K562 (cell line): ENCODE measurements at regions not wholly inside any gene's neighbourhood (a gene's known extent, or its start where the extent isn't known, plus 50 kb on each side); places are given as distances from the start of the nearest gene placed in this dataset.

ENCODE experiments used
- FOXJ3 ChIP-seq: sonication (generic); formaldehyde crosslinking; IDR thresholded peaks from 2 replicates; pipeline ENCODE4 v1.4.0; 2020; ENCODE audit warnings: mild to moderate bottlenecking, missing genetic modification reagents
- HCFC1 ChIP-seq: IDR thresholded peaks from 2 replicates; pipeline ENCODE4 v1.6.1; 2012; ENCODE audit warnings: low read depth, low read length, improper control_type of control experiment
- KLF6 ChIP-seq: fragments of 250-450 bp; sonication (Bioruptor Pico); IDR thresholded peaks from 2 replicates; pipeline ENCODE4 v1.4.0; 2020; ENCODE audit warnings: mild to moderate bottlenecking, moderate library complexity, borderline replicate concordance
- NR3C1 ChIP-seq: sonication (generic); formaldehyde crosslinking; IDR thresholded peaks from 2 replicates; pipeline ENCODE4 v1.8.1; 2022; ENCODE audit warnings: missing genetic modification reagents
- NRF1 ChIP-seq, 2 experiments: fragments of 450-650 bp; IDR thresholded peaks in 1 of 2; conservative IDR thresholded peaks in 1 of 2; 2 replicates each; pipeline ENCODE4 v1.6.1; 2014; ENCODE audit warnings: mild to moderate bottlenecking in 2 of 2
- POLR2AphosphoS5 ChIP-seq: IDR thresholded peaks from 2 replicates; pipeline ENCODE4 v1.6.1; 2011; ENCODE audit warnings: mild to moderate bottlenecking, low read depth, low read length, moderate library complexity; ENCODE audit not compliant: control insufficient read depth, insufficient read depth
- TCF3 ChIP-seq: sonication (generic); formaldehyde crosslinking; IDR thresholded peaks from 2 replicates; pipeline ENCODE4 v1.4.0; 2020; ENCODE audit warnings: mild to moderate bottlenecking, missing genetic modification reagents
- TEAD4 ChIP-seq, 2 experiments: sonication (generic) in 1 of 2; formaldehyde crosslinking in 1 of 2; IDR thresholded peaks; 2 replicates each; pipeline versions ENCODE4 v1.6.1 to v1.8.0; 2012 to 2022; ENCODE audit warnings: borderline replicate concordance in 1 of 2, inconsistent platforms in 1 of 2, low read length in 1 of 2, mild to moderate bottlenecking in 1 of 2, missing genetic modification reagents in 1 of 2
- ZFPM2 ChIP-seq: fragments of 250-450 bp; sonication (Bioruptor Pico); IDR thresholded peaks from 2 replicates; pipeline ENCODE4 v1.5.1; 2022; ENCODE audit warnings: mild to moderate bottlenecking
- TF ChIP-seq, protein P1 (sequence below), 2 experiments: fragments of 450-650 bp in 1 of 2; sonication (generic) in 1 of 2; formaldehyde crosslinking in 1 of 2; IDR thresholded peaks; 2 replicates each; pipeline versions ENCODE4 v1.7.1 to v1.9.0; 2016 to 2022; ENCODE audit warnings: inconsistent platforms in 1 of 2, mild to moderate bottlenecking in 1 of 2, missing genetic modification reagents in 1 of 2
- TF ChIP-seq, protein P2 (sequence below), 2 experiments: fragments of 450-650 bp in 1 of 2; sonication (generic) in 1 of 2; formaldehyde crosslinking in 1 of 2; IDR thresholded peaks in 1 of 2; conservative IDR thresholded peaks in 1 of 2; 2 replicates each; pipeline versions ENCODE4 v1.6.1 to v1.8.1; 2016 to 2023; ENCODE audit warnings: mild to moderate bottlenecking in 2 of 2, moderate library complexity in 2 of 2, inconsistent platforms in 1 of 2, missing genetic modification reagents in 1 of 2
- TF ChIP-seq, protein P3 (sequence below), 3 experiments: IDR thresholded peaks in 2 of 3; conservative IDR thresholded peaks in 1 of 3; 2 replicates each; pipeline ENCODE4 v1.5.1; 2011 to 2012; ENCODE audit warnings: low read length in 3 of 3, mild to moderate bottlenecking in 3 of 3, control low read depth in 2 of 3, improper control_type of control experiment in 1 of 3, inconsistent platforms in 1 of 3, low read depth in 1 of 3, mixed read lengths in 1 of 3, moderate library complexity in 1 of 3; ENCODE audit not compliant: insufficient read depth in 2 of 3
- TF ChIP-seq, protein P4 (sequence below): fragments of 450-650 bp; IDR thresholded peaks from 2 replicates; pipeline ENCODE4 v1.6.1; 2017; ENCODE audit warnings: mild to moderate bottlenecking, moderate library complexity

DNA sequence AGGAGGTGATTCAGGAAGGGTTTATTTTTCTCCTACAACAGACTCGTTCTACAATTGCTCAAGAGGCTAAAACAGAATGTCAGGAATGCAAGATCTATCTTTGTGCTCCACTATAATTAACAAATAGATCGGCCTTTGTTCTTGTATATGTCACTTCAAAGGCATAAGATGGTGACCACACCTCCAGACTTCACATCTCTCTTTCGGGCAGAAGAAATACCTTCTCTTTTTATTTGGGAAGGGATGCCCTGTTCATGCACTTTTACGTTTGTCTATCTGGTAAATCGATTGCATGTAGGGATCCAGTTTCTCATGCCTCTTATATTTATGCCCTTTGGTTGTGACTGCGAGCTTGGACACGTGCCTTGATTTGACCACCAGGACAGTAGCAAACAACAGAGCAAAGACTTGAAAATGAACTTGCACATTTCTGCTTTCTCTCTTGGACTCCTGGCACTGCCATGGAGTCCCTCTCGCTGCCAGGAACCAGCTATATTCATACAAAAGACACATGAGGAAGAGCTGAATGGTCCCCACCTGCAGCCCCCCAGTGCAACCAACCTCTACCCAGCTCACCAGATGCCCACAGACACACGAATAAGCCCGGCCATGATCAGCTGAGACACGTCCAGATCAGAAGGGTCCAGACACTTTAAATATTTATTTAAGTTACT lies 219.8 kb upstream of the STXBP5 start:
- no peak for TF ChIP-seq TEAD4 (IDR thresholded peaks at IDR 0.05; ENCODE audit: low read length)
- TF ChIP-seq TEAD4 (CRISPR knock-in tag; IDR thresholded peaks at IDR 0.05; ENCODE audit: borderline replicate concordance), result no peak
- TF ChIP-seq, protein P1, sequence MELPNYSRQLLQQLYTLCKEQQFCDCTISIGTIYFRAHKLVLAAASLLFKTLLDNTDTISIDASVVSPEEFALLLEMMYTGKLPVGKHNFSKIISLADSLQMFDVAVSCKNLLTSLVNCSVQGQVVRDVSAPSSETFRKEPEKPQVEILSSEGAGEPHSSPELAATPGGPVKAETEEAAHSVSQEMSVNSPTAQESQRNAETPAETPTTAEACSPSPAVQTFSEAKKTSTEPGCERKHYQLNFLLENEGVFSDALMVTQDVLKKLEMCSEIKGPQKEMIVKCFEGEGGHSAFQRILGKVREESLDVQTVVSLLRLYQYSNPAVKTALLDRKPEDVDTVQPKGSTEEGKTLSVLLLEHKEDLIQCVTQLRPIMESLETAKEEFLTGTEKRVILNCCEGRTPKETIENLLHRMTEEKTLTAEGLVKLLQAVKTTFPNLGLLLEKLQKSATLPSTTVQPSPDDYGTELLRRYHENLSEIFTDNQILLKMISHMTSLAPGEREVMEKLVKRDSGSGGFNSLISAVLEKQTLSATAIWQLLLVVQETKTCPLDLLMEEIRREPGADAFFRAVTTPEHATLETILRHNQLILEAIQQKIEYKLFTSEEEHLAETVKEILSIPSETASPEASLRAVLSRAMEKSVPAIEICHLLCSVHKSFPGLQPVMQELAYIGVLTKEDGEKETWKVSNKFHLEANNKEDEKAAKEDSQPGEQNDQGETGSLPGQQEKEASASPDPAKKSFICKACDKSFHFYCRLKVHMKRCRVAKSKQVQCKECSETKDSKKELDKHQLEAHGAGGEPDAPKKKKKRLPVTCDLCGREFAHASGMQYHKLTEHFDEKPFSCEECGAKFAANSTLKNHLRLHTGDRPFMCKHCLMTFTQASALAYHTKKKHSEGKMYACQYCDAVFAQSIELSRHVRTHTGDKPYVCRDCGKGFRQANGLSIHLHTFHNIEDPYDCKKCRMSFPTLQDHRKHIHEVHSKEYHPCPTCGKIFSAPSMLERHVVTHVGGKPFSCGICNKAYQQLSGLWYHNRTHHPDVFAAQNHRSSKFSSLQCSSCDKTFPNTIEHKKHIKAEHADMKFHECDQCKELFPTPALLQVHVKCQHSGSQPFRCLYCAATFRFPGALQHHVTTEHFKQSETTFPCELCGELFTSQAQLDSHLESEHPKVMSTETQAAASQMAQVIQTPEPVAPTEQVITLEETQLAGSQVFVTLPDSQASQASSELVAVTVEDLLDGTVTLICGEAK (IDR thresholded peaks at IDR 0.05), result no peak
- TF ChIP-seq, protein P1 (CRISPR knock-in tag; IDR thresholded peaks at IDR 0.05), result no peak
- TF ChIP-seq FOXJ3 (CRISPR knock-in tag), result no peak
- no peak for TF ChIP-seq POLR2AphosphoS5
- TF ChIP-seq TCF3, result no peak
- TF ChIP-seq, protein P2, sequence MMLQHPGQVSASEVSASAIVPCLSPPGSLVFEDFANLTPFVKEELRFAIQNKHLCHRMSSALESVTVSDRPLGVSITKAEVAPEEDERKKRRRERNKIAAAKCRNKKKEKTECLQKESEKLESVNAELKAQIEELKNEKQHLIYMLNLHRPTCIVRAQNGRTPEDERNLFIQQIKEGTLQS (IDR thresholded peaks at IDR 0.05), result no peak
- TF ChIP-seq, protein P2 (CRISPR knock-in tag; conservative IDR thresholded peaks at IDR 0.05), result no peak
- no peak for TF ChIP-seq ZFPM2 (CRISPR knock-in tag)
- TF ChIP-seq NRF1 (conservative IDR thresholded peaks at IDR 0.05 in 1 of 2, IDR thresholded peaks at IDR 0.05 in 1 of 2), result no peak
- TF ChIP-seq KLF6 (CRISPR knock-in tag), result no peak
- TF ChIP-seq, protein P3, sequence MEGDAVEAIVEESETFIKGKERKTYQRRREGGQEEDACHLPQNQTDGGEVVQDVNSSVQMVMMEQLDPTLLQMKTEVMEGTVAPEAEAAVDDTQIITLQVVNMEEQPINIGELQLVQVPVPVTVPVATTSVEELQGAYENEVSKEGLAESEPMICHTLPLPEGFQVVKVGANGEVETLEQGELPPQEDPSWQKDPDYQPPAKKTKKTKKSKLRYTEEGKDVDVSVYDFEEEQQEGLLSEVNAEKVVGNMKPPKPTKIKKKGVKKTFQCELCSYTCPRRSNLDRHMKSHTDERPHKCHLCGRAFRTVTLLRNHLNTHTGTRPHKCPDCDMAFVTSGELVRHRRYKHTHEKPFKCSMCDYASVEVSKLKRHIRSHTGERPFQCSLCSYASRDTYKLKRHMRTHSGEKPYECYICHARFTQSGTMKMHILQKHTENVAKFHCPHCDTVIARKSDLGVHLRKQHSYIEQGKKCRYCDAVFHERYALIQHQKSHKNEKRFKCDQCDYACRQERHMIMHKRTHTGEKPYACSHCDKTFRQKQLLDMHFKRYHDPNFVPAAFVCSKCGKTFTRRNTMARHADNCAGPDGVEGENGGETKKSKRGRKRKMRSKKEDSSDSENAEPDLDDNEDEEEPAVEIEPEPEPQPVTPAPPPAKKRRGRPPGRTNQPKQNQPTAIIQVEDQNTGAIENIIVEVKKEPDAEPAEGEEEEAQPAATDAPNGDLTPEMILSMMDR (IDR thresholded peaks at IDR 0.05 in 2 of 3, conservative IDR thresholded peaks at IDR 0.05 in 1 of 3; ENCODE audit: insufficient read depth in 2 of 3, low read depth in 1 of 3, low read length in 3 of 3), result no peak
- no peak for TF ChIP-seq HCFC1
- TF ChIP-seq, protein P4, sequence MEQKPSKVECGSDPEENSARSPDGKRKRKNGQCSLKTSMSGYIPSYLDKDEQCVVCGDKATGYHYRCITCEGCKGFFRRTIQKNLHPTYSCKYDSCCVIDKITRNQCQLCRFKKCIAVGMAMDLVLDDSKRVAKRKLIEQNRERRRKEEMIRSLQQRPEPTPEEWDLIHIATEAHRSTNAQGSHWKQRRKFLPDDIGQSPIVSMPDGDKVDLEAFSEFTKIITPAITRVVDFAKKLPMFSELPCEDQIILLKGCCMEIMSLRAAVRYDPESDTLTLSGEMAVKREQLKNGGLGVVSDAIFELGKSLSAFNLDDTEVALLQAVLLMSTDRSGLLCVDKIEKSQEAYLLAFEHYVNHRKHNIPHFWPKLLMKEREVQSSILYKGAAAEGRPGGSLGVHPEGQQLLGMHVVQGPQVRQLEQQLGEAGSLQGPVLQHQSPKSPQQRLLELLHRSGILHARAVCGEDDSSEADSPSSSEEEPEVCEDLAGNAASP, result no peak
- TF ChIP-seq NR3C1 (CRISPR knock-in tag), result no peak
